ENCODE measurements at regions not wholly inside any gene's neighbourhood (a gene's known extent, or its start where the extent isn't known, plus 50 kb on each side); places are given as distances from the start of the nearest gene placed in this dataset.
"Not testable (repeated sequence)": the region's sequence is repeated elsewhere in the genome, so short reads cannot be mapped to it uniquely, and the experiment has no call there.

DNA sequence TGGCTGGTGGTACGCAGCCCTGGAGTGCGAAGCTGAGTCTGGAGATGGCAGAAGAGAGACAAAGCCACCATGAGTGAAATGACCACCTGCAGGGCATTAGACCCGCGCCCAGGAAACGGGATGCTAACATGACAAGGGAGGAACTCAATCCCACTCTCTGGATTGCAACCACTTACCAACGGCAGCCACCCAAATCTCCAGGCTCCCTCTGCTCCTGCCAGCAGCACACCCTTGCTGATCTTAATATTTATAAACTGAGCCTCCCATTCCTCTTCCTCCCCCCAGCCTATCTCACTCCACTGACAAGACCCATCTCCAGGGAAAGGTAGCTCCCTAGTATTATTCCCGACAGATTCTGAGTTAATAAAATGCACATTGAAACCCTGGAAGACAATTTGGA is 1508.8 kb downstream of the FOXD4L5 start:
- CTCF ChIA-PET; POLR2A ChIA-PET; DNase-seq (ENCODE audit: extremely low spot score): not testable (repeated sequence)

DNA sequence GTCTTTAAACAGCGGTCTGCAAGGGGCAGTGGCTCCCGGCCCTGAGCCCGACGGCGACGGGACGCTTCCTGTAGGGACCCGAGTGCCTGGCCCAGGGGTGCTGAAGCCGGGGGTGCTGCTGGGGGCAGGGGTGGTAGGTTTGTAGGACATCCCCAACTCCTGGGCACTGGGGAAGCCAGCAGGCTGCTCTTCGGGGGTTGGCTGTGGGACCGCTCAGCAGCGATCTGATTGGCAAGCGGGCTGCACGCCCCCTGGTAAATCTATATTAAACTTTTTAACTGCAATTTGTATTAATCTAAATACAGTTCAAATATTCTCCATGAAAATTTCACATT is 1510.0 kb downstream of the FOXD4L5 start:
- POLR2A ChIA-PET; DNase-seq (ENCODE audit: extremely low spot score); CTCF ChIA-PET: not testable (repeated sequence)

DNA sequence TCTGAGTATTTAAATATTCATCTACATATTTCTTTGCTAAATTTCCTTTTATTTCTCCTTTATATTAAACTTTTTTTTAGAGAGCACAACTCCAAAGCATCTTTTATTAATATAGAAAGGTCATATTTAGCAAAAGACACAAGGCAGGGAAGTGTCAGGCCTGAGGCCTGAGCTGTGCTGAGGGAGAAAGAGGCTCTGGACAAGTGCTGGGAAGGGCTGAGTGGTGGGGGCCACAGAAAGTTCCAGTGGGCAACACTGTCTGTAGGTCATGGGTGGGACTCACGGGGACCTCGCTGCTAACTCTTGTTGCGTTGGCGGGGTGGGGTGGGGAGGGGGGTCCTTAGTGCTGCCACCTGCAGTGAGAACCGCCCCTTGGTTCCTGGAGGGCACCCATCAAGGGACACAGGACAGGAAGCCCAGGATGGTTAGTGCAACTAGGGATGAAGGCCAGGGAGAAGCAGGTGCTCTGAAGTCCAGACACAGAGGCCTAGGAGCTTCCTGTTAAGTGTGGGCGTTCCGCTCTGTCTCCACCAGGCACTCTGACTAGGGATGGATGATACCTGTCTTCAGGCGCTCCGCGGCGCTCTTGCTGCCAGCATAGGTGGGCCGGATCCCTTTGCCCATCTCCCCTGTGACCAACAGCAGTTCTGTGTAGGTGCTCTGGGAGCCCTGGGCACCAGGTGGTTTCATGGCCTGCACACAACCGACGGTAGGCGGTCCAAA is 1510.5 kb downstream of the FOXD4L5 start:
- DNase-seq (ENCODE audit: extremely low spot score); POLR2A ChIA-PET; CTCF ChIA-PET: not testable (repeated sequence)

GRCh38 chr9:63762230-63762629 is 1522.8 kb downstream of the FOXD4L5 start:
- DNase-seq (ENCODE audit: extremely low spot score); CTCF ChIA-PET; POLR2A ChIA-PET: not testable (repeated sequence)

- DNase-seq (ENCODE audit: extremely low spot score); CTCF ChIA-PET; POLR2A ChIA-PET: not testable (repeated sequence)
Observed at GRCh38 chr9:63729021-63729420, 1556.0 kb downstream of the FOXD4L5 start.

DNA sequence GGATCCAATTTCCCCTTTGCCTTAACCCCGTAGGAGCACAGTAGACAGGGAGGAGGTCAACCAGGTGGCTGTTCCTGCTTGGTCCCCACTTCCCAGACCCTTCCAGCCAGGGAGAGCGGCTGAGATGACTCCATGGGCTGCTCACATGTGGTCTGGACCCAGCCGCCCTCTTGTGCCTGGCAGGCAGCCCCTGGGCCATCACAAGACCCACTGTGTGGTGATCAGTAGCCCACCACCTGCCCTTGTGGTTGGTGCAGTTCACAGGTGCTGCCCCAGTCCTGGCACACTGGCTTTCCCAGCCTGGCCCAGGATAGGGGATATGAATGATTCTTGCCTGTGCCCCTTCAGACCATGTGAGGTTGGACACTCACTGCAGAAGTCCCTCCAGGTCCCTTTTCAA is 1556.7 kb downstream of the FOXD4L5 start:
- ChIA-PET CTCF (no interaction called here), POLR2A (no interaction called here)
- no peak for DNase-seq (ENCODE audit: extremely low spot score)
- TF ChIP-seq ZNF384 (IDR thresholded peaks at IDR 0.05) (no peak), CTBP1 (IDR thresholded peaks at IDR 0.05; ENCODE audit: borderline replicate concordance) (no peak), BHLHE40 (IDR thresholded peaks at IDR 0.05; ENCODE audit: borderline replicate concordance) (no peak), LEF1 (IDR thresholded peaks at IDR 0.05; ENCODE audit: borderline replicate concordance) (no peak), ARNT (IDR thresholded peaks at IDR 0.05) (no peak), TARDBP (IDR thresholded peaks at IDR 0.05) (no peak), HDGF (IDR thresholded peaks at IDR 0.05; ENCODE audit: borderline replicate concordance) (no peak), FOXK2 (IDR thresholded peaks at IDR 0.05) (no peak), SUZ12 (IDR thresholded peaks at IDR 0.05) (no peak), FOXM1 (IDR thresholded peaks at IDR 0.05; ENCODE audit: borderline replicate concordance) (no peak), L3MBTL2 (conservative IDR thresholded peaks at IDR 0.05) (no peak), ELF4 (IDR thresholded peaks at IDR 0.05) (no peak)

DNA sequence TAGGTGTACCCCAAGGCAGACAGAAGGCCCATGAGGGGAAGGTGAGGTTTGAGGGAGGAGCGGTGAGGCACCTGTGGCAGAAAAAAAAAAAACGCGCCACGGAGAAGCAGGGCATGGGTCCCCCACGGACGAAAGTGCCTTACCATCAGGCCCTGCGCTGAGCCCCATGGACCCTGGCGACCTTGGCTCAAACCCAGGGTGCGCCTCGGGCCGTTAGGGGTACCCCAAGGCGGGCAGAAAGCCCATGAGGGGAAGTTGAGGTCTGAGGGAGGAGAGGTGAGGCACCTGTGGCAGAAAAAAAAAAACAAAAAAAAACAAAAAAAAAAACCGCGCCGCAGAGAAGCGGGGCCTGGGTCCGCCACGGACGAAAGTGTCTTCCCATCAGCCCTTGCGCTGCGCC is 1576.7 kb downstream of the FOXD4L5 start:
- POLR2A ChIA-PET, CTCF ChIA-PET: not testable (repeated sequence)

GRCh38 chr9:63704456-63704855 is 1580.6 kb downstream of the FOXD4L5 start:
- DNase-seq (ENCODE audit: extremely low spot score); POLR2A ChIA-PET; CTCF ChIA-PET: not testable (repeated sequence)

More for the DNA sequence above, 1576.7 kb downstream of the FOXD4L5 start:
- not testable (repeated sequence) for DNase-seq (ENCODE audit: extremely low spot score)

GRCh38 chr9:63703670-63704069 is 1581.3 kb downstream of the FOXD4L5 start:
- POLR2A ChIA-PET; CTCF ChIA-PET; DNase-seq (ENCODE audit: extremely low spot score): not testable (repeated sequence)

DNA sequence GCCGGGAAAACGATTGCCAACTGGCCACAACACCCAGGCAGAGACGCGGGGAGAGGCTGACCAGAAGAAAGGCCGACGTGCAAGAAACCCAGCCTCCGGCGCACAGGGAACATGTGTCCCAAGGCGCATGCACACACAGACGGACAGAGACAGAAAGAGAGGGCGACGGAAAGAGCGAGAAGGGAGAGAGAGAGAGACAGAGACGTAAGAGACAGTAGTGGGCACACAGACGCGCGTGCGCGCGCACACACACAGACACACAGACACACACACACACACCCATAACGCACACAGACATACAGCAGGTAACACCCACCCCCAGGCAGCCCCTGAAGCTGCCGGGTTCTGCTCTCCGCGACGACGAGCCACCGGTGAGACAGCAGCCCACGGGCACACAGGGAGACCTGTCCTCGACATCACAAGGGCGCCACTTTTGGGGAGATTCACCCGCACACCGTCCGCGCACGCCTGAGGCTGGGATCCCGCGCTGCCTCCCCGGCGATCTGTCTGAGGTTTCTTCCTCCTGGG is 1581.8 kb downstream of the FOXD4L5 start:
- POLR2A ChIA-PET; CTCF ChIA-PET; DNase-seq (ENCODE audit: extremely low spot score): not testable (repeated sequence)
